ENCODE measurements at regions not wholly inside any gene's neighbourhood (a gene's known extent, or its start where the extent isn't known, plus 50 kb on each side); places are given as distances from the start of the nearest gene placed in this dataset.
A peak's percentile ranks its signal among the peaks of the same experiment; 100 is the strongest.

DNA sequence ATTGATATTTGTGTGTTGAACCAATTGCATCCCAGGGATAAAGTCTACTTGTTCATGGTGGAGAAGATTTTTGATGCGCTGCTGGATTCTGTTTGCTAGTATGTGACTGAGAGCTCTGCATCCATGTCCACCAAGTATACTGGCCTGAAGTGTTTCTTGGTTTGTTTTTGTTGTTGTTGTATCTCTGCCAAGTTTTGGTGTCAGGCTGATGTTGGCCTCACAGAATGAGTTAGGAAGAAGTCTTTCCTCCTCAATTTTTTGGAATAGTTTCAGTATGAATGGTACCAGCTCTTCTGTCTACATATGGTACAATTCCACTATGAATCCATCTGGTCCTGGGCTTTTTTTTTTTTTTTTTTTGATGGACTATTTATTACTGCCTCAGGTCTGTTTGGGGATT lies 50.9 kb upstream of the OSTN start:
- TF ChIP-seq, protein P1, sequence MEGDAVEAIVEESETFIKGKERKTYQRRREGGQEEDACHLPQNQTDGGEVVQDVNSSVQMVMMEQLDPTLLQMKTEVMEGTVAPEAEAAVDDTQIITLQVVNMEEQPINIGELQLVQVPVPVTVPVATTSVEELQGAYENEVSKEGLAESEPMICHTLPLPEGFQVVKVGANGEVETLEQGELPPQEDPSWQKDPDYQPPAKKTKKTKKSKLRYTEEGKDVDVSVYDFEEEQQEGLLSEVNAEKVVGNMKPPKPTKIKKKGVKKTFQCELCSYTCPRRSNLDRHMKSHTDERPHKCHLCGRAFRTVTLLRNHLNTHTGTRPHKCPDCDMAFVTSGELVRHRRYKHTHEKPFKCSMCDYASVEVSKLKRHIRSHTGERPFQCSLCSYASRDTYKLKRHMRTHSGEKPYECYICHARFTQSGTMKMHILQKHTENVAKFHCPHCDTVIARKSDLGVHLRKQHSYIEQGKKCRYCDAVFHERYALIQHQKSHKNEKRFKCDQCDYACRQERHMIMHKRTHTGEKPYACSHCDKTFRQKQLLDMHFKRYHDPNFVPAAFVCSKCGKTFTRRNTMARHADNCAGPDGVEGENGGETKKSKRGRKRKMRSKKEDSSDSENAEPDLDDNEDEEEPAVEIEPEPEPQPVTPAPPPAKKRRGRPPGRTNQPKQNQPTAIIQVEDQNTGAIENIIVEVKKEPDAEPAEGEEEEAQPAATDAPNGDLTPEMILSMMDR (IDR thresholded peaks at IDR 0.05; ENCODE audit: control insufficient read depth, extremely low read depth, insufficient read depth) = no peak
- no peak for DNase-seq (ENCODE audit: low read depth)

DNA sequence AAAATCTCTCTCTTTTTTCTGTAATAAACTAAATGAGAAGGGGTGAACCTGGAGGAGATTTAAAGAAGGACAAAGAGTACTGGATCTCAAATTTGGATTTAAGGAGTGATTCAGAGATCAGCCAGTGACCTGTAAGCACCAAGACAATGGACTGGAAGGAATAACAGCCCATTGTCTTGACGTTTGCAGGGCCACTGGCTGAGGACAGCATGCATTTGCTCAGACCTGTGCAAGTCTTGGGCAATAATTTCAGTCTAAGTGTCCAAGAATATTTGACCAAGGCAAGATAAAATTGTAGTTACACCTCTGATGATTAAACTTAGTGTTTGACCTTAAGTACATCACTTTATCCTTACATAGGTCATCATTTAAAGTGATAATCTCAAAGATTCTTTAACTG lies 55.8 kb upstream of the OSTN start:
- no peak overlapping the region for H3K4me3 ChIP-seq (ENCODE audit: low read depth, low read length)
- TF ChIP-seq, protein P1 (IDR thresholded peaks at IDR 0.05; ENCODE audit: control insufficient read depth, extremely low read depth, insufficient read depth) = no peak
- DNase-seq (ENCODE audit: low read depth) = no peak

More for the DNA sequence above, 50.9 kb upstream of the OSTN start:
- no peak overlapping the region for H3K4me3 ChIP-seq (ENCODE audit: low read depth, low read length)

DNA sequence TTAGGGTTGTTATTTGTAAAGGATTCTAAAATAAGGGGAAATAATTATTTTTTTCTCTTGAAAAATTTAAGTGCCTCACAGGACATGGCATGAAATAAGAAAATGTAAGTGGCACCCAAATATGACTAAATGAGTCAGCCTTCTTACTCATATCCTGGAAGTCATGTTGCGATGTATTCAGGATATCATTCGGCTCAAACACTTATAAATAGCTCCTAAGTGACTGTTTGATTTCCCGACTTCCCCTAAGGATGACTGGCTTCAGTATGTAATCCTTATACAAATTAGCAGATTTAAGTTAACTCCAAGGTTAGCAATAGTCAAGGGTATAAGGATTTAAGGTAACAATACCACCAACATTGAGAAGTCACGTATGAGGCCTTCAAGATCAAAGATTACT lies 57.3 kb upstream of the OSTN start:
- H3K4me3 ChIP-seq (ENCODE audit: low read depth, low read length) = no peak overlapping the region
- no peak for DNase-seq (ENCODE audit: low read depth)
- TF ChIP-seq, protein P1 (IDR thresholded peaks at IDR 0.05; ENCODE audit: control insufficient read depth, extremely low read depth, insufficient read depth) = no peak

DNA sequence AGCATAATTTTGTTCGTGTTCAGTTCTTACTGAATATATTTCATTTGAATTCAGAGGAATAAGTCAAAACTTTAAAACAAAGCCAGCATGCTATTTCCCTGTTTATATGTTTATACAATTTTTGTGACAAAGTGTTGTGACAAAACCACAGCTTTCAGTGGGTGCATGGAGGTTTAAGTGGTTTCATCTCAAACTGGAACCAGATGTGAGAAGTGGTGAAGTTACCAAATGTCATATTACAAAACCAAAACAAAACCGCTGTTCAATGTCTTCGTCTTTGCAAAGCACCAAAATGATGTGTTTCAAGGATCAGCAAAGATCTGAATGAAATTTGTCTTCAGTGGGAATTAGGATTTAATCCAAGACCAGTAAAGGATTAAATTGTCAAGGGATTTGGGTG lies 59.3 kb upstream of the OSTN start:
- no peak for DNase-seq (ENCODE audit: low read depth)
- H3K4me3 ChIP-seq (ENCODE audit: low read depth, low read length) = no peak overlapping the region
- TF ChIP-seq, protein P1 (IDR thresholded peaks at IDR 0.05; ENCODE audit: control insufficient read depth, extremely low read depth, insufficient read depth) = no peak

DNA sequence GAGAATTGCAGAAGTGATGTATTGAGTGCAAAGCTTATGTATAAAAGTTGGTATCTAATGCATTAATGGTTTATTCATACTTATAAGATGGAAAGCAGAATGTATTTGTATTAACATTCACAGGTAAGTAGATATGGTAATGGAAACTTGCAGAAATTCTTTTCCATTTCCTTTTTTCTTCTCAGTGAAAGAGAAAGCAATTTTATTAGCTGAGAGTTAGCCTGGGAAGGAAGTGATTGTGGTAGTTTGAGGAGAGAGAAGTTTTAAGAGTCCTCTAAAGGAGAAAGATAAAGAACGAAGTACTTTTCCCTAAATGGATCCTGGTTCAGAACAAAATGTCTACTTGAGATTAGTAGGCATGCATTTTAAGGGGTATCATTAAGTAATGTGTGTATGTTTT lies 60.1 kb upstream of the OSTN start:
- TF ChIP-seq, protein P1 (IDR thresholded peaks at IDR 0.05; ENCODE audit: control insufficient read depth, extremely low read depth, insufficient read depth) = no peak
- no peak for DNase-seq (ENCODE audit: low read depth)
- H3K4me3 ChIP-seq (ENCODE audit: low read depth, low read length) = no peak overlapping the region

DNA sequence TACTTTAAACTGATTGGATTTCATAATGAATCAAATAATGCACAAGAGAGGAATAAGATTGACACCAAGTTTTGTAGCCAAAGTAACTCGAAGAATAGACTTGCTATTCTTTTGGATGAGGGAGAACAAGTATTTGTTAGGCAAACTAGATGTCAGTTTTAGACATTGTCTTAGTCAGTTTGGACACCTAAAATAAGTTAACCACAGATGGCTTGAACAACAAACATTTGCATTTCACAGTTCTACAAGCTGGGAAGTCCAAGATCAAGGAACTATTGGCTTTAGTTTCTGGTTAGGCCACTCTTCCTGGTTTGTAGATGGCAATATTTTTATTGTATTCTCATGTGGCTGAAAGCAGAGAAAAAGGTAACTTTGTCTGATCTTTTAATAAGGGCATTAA lies 61.3 kb upstream of the OSTN start:
- H3K4me3 ChIP-seq (ENCODE audit: low read depth, low read length) = no peak overlapping the region
- TF ChIP-seq, protein P1 (IDR thresholded peaks at IDR 0.05; ENCODE audit: control insufficient read depth, extremely low read depth, insufficient read depth) = no peak
- no peak for DNase-seq (ENCODE audit: low read depth)

DNA sequence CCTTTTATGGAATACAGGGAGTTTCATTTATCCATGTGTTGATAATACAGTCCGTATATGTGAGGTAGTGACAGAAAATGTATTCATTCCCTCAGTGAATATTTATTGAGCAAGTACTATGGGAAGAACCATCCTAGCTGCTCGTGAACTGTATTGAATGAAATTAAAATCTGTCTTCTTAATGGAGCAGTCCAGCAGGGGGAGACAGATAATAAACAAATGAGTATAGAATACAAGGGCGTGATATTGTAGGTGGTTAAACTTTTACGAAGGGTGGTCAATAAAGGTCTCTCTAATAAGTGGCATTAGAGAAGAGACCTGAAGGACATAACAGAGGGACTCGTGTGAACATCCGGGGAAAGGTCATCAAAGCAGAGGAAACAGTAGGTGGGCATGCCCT lies 62.7 kb upstream of the OSTN start:
- DNase-seq (ENCODE audit: low read depth) = no peak
- TF ChIP-seq, protein P1 (IDR thresholded peaks at IDR 0.05; ENCODE audit: control insufficient read depth, extremely low read depth, insufficient read depth) = peak; percentile 38; the same call in 1 of the 2 replicates
- no peak overlapping the region for H3K4me3 ChIP-seq (ENCODE audit: low read depth, low read length)
